Muscle layer of duodenum (tissue), 2 donors: ENCODE measurements at regions not wholly inside any gene's neighbourhood (a gene's known extent, or its start where the extent isn't known, plus 50 kb on each side); places are given as distances from the start of the nearest gene placed in this dataset.

ENCODE experiments used
- H3K27ac ChIP-seq: one replicate; pipeline ENCODE4 v1.7.0; 2013; ENCODE audit warnings: mild to moderate bottlenecking, low read length
- H3K27me3 ChIP-seq: one replicate; pipeline ENCODE4 v1.7.0; 2013; ENCODE audit warnings: low read depth, mild to moderate bottlenecking, control low read depth, low read length
- H3K36me3 ChIP-seq, 2 donors: one replicate each; pipeline ENCODE4 v1.7.0; 2013; ENCODE audit warnings: low read length in 2 of 2, control low read depth in 1 of 2, mild to moderate bottlenecking in 1 of 2; ENCODE audit not compliant: insufficient read depth in 2 of 2, control insufficient read depth in 1 of 2
- H3K4me1 ChIP-seq, 2 donors: one replicate each; pipeline ENCODE4 v1.7.0; 2013; ENCODE audit warnings: low read length in 2 of 2, mild to moderate bottlenecking in 2 of 2, control low read depth in 1 of 2, moderate library complexity in 1 of 2; ENCODE audit not compliant: insufficient read depth in 2 of 2, control insufficient read depth in 1 of 2
- H3K4me3 ChIP-seq, 2 donors: one replicate each; pipeline ENCODE4 v1.7.0; 2013; ENCODE audit warnings: low read length in 2 of 2, low read depth in 1 of 2, mild to moderate bottlenecking in 1 of 2
- H3K9me3 ChIP-seq, 2 donors: one replicate each; pipeline ENCODE4 v1.7.0; 2013; ENCODE audit warnings: low read length in 2 of 2, control low read depth in 1 of 2, mild to moderate bottlenecking in 1 of 2; ENCODE audit not compliant: control insufficient read depth in 1 of 2
- donor health status: healthy.

- Histone ChIP-seq H3K36me3 (no peaks in the 10 kb centered on the region), H3K4me1 (no peaks in the 10 kb centered on the region), H3K27me3 (no peaks in the 10 kb centered on the region), H3K9me3 (no peaks in the 10 kb centered on the region), H3K4me3 (no peak overlapping the region), H3K27ac (no peak overlapping the region)
Measured at GRCh38 chr2:164439885-164440284, 181.4 kb downstream of the GRB14 start.

DNA sequence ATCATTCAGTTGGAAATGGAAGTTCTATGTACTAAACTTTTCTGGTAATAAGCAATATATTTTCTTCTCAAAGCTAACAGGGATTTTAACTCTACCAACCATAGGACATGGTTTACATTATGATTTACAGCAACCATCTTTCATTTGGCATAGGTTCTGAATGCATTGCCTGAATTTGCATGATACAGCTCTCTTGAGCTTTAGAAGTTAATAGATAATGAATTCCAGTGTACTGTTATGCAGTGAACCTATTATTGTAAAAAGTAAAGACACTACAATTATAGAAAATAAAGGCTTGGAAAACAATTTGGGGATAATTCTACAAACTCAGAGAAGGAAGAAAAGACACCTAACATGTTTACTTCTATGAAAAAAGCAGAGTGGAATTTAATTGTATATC, 182.0 kb downstream of the GRB14 start:
- Histone ChIP-seq H3K4me1 (no peaks in the 10 kb centered on the region), H3K4me3 (no peak overlapping the region), H3K27ac (no peak overlapping the region), H3K9me3 (no peaks in the 10 kb centered on the region), H3K36me3 (no peaks in the 10 kb centered on the region), H3K27me3 (no peaks in the 10 kb centered on the region)

- Histone ChIP-seq H3K36me3 (no peaks in the 10 kb centered on the region), H3K9me3 (no peaks in the 10 kb centered on the region), H3K27ac (no peak overlapping the region), H3K27me3 (no peaks in the 10 kb centered on the region), H3K4me3 (no peak overlapping the region), H3K4me1 (no peaks in the 10 kb centered on the region)
Measured at GRCh38 chr2:164438490-164439205, 182.6 kb downstream of the GRB14 start.

GRCh38 chr2:164436131-164436530, 185.2 kb downstream of the GRB14 start:
- Histone ChIP-seq H3K36me3 (no peaks in the 10 kb centered on the region), H3K4me3 (no peak overlapping the region), H3K27me3 (no peaks in the 10 kb centered on the region), H3K9me3 (no peaks in the 10 kb centered on the region), H3K27ac (no peak overlapping the region), H3K4me1 (no peaks in the 10 kb centered on the region)

GRCh38 chr2:164430166-164430783, 191.0 kb downstream of the GRB14 start:
- no peak overlapping the region for H3K4me3 ChIP-seq
- no peak overlapping the region for H3K27ac ChIP-seq
- H3K36me3 ChIP-seq, result no peaks in the 10 kb centered on the region
- H3K4me1 ChIP-seq, result no peaks in the 10 kb centered on the region
- H3K27me3 ChIP-seq, result no peaks in the 10 kb centered on the region
- no peaks in the 10 kb centered on the region for H3K9me3 ChIP-seq

- H3K36me3 ChIP-seq, result no peaks in the 10 kb centered on the region
- H3K4me3 ChIP-seq, result no peak overlapping the region
- no peaks in the 10 kb centered on the region for H3K9me3 ChIP-seq
- H3K4me1 ChIP-seq, result no peaks in the 10 kb centered on the region
- no peaks in the 10 kb centered on the region for H3K27me3 ChIP-seq
- H3K27ac ChIP-seq, result no peak overlapping the region
Measured at GRCh38 chr2:164429354-164429753, 191.9 kb downstream of the GRB14 start.

DNA sequence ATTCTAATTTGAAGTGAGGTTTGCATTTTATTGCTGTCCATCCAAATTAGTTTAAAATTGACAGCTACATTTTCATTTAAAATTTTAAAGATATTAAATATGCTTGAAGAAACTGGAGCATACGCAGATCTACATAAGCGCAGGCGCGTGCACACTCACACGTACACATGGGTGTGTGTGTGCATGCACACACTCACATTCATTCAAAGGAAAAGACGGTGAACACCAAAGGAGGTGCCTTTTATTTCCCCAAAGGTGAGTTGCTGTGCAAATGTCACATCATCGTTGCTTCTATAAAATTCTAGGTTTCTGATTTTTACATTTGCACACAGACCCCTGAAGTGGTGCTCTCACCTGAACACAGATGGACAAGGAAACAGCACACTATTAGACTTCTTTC, 194.2 kb downstream of the GRB14 start:
- Histone ChIP-seq H3K9me3 (no peaks in the 10 kb centered on the region), H3K36me3 (no peaks in the 10 kb centered on the region), H3K4me1 (no peaks in the 10 kb centered on the region), H3K27me3 (no peaks in the 10 kb centered on the region), H3K4me3 (no peak overlapping the region), H3K27ac (no peak overlapping the region)

GRCh38 chr2:164420787-164421186, 200.5 kb downstream of the GRB14 start:
- no peak overlapping the region for H3K27ac ChIP-seq
- H3K9me3 ChIP-seq, result no peaks in the 10 kb centered on the region
- H3K4me1 ChIP-seq, result no peaks in the 10 kb centered on the region
- H3K36me3 ChIP-seq, result no peaks in the 10 kb centered on the region
- H3K4me3 ChIP-seq, result no peak overlapping the region
- no peaks in the 10 kb centered on the region for H3K27me3 ChIP-seq

DNA sequence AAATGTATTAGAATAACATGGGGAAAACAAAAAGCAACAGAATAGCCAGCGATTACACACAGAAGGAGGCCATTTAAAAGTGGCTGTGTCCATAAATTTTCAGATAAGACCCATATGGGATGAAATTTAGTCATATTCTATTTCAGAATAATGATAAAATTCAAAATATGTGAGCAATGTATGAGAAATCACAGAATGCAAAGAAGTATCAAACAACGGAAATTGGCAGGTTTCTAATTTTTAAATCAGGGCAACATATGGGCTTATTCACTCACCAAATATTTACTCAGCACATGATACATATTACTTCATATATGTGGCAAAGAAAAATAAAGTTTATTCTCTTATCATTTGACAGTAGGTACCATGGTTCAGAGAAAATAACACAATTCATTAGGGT, 208.5 kb downstream of the GRB14 start:
- Histone ChIP-seq H3K36me3 (no peaks in the 10 kb centered on the region), H3K4me3 (no peak overlapping the region), H3K27me3 (no peaks in the 10 kb centered on the region), H3K9me3 (no peaks in the 10 kb centered on the region), H3K27ac (no peak overlapping the region), H3K4me1 (no peaks in the 10 kb centered on the region)

DNA sequence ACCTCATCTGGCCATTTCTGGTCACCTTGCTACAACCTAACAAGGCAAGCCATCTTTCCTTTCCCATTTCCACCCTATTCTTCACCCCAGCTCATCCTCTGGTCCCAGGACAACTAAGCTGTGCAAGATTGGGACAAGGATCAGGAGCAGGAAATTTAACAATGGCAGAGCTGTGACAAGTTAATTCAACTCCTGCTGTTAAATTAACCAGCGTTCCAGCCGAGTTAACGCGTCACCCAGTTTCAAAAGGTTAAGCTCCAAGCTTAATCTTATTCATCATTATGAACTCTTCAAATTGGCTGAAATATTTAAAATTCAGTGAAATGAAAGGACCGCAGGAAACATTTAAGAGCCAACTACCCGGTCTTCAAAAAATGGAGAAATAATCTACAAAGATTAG, 231.9 kb downstream of the GRB14 start:
- no peaks in the 10 kb centered on the region for H3K27me3 ChIP-seq
- H3K9me3 ChIP-seq, result no peaks in the 10 kb centered on the region
- no peak overlapping the region for H3K27ac ChIP-seq
- H3K36me3 ChIP-seq, result no peaks in the 10 kb centered on the region
- H3K4me3 ChIP-seq, result no peak overlapping the region
- no peaks in the 10 kb centered on the region for H3K4me1 ChIP-seq

DNA sequence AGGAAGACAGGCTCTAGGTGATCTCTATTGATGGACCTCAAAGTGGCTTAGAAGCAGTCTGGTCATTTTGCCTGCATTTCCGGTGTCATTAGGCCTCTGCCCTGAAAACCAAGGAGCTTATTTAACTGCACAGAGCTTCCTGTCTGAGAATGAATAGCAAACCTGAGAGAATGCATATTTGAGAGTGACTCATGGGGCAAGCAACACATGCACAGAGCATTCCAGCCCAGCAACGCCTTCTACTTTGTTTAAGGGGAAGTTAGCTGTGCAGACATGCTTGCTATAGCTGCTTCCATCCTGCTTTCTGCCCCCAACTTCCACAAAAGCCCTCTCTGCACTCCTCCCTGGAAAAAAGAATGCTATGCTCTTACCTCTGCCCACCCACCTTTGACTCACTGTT, 232.8 kb downstream of the GRB14 start:
- H3K4me1 ChIP-seq, result no peaks in the 10 kb centered on the region
- H3K4me3 ChIP-seq, result no peak overlapping the region
- no peaks in the 10 kb centered on the region for H3K36me3 ChIP-seq
- no peaks in the 10 kb centered on the region for H3K9me3 ChIP-seq
- H3K27me3 ChIP-seq, result no peaks in the 10 kb centered on the region
- no peak overlapping the region for H3K27ac ChIP-seq

DNA sequence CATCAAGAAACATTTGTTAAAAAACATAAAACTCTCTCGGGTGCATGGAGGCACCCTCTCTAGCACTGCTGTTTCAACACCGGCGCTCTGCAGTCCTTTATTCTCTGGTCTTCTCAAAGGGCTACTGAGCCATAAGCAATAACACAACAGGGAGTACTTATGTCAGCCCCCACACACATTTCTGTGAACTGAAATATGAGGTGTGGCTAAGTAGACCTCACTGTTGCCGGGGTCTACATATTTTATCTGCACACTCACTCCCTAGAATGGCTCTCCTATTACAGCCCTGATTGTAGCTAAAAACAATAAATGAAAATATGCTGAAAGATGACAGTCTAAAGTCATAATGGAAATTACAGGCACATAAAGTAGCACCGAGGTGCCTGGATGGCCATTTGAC, 235.1 kb downstream of the GRB14 start:
- no peaks in the 10 kb centered on the region for H3K9me3 ChIP-seq
- H3K27ac ChIP-seq, result no peak overlapping the region
- H3K27me3 ChIP-seq, result no peaks in the 10 kb centered on the region
- no peaks in the 10 kb centered on the region for H3K4me1 ChIP-seq
- no peaks in the 10 kb centered on the region for H3K36me3 ChIP-seq
- no peak overlapping the region for H3K4me3 ChIP-seq
